ENCODE measurements at regions not wholly inside any gene's neighbourhood (a gene's known extent, or its start where the extent isn't known, plus 50 kb on each side); places are given as distances from the start of the nearest gene placed in this dataset.

GRCh38 chr3:174442302-174442682, 416.8 kb upstream of the NAALADL2 start:
- intact Hi-C loops (cut with micrococcal nuclease) = loop anchor here (5.0 to 10.0 kb wide), 5 partner anchors 90 to 420 kb away; no protein-coding TSS in a partner anchor
- peak overlapping the region; percentile 79 for H2AFZ ChIP-seq (ENCODE audit: low read length)
- H3K9me2 ChIP-seq (replicated peaks; ENCODE audit: low read length) = no peaks in the 10 kb centered on the region
- H3K4me2 ChIP-seq (ENCODE audit: low read length) = peak overlapping the region; percentile 91
- peak overlapping the region; percentile 78 for H3K9ac ChIP-seq (ENCODE audit: low read length)
- peak; percentile 12 for DNase-seq
- peaks cover 13% of the 10 kb centered on the region for H3F3A ChIP-seq (ENCODE audit: low read length, unreplicated experiment)
- H3K4me3 ChIP-seq (ENCODE audit: low read length) = peak overlapping the region; percentile 77
- H3K4me1 ChIP-seq (ENCODE audit: insufficient read depth, low read length) = peaks cover 34% of the 10 kb centered on the region
- H4K20me1 ChIP-seq (ENCODE audit: low read length) = no peaks in the 10 kb centered on the region
- TF ChIP-seq, protein P1, sequence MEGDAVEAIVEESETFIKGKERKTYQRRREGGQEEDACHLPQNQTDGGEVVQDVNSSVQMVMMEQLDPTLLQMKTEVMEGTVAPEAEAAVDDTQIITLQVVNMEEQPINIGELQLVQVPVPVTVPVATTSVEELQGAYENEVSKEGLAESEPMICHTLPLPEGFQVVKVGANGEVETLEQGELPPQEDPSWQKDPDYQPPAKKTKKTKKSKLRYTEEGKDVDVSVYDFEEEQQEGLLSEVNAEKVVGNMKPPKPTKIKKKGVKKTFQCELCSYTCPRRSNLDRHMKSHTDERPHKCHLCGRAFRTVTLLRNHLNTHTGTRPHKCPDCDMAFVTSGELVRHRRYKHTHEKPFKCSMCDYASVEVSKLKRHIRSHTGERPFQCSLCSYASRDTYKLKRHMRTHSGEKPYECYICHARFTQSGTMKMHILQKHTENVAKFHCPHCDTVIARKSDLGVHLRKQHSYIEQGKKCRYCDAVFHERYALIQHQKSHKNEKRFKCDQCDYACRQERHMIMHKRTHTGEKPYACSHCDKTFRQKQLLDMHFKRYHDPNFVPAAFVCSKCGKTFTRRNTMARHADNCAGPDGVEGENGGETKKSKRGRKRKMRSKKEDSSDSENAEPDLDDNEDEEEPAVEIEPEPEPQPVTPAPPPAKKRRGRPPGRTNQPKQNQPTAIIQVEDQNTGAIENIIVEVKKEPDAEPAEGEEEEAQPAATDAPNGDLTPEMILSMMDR (conservative IDR thresholded peaks at IDR 0.05; ENCODE audit: low read depth, low read length) = no peak
- TF ChIP-seq EZH2phosphoT487 (IDR thresholded peaks at IDR 0.05; ENCODE audit: borderline replicate concordance, low read length) (no peak), EZH2 (IDR thresholded peaks at IDR 0.05; ENCODE audit: low read length, unreplicated experiment) (no peak)
- peaks cover 18% of the 10 kb centered on the region for H3K79me2 ChIP-seq (ENCODE audit: low read length)
- ATAC-seq = no peak
- ChIA-PET POLR2A (ENCODE audit: unreplicated experiment) (no interaction called here), CTCF (no interaction called here)
- BruUV-seq (replicated peaks) = no TSS peak
- H3K27ac ChIP-seq (ENCODE audit: low read length) = peak overlapping the region; percentile 95
- H3K9me3 ChIP-seq (ENCODE audit: low read length) = no peaks in the 10 kb centered on the region
- no peaks in the 10 kb centered on the region for H3K27me3 ChIP-seq (ENCODE audit: low read length)
- H3K36me3 ChIP-seq (ENCODE audit: low read depth, low read length) = no peaks in the 10 kb centered on the region

DNA sequence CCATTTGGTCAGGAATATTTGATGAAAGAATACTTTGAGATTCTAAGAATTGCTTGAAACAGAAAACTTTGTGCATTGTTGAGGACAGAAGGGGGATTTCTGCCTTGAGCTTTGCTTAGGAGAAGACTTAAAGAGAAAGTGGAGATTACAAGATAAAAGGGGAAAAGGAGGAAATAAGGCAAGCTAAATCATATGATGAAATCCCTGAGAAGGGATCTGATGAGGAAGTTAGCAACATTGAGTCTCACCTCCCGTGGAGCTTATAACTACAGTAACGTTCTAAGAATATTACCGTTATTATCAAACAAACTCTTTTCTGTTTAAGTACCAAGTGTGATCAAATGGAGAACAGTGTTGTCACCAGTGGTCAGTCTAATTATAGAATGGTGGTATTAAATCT, 414.7 kb upstream of the NAALADL2 start:
- peaks cover 18% of the 10 kb centered on the region for H3K4me1 ChIP-seq (ENCODE audit: insufficient read depth, low read length)
- H4K20me1 ChIP-seq (ENCODE audit: low read length) = no peaks in the 10 kb centered on the region
- intact Hi-C loops (cut with micrococcal nuclease) = loop anchor here (5.0 to 10.0 kb wide), 5 partner anchors 88 to 418 kb away; no protein-coding TSS in a partner anchor
- ChIA-PET CTCF (no interaction called here), POLR2A (ENCODE audit: unreplicated experiment) (no interaction called here)
- TF ChIP-seq EZH2 (IDR thresholded peaks at IDR 0.05; ENCODE audit: low read length, unreplicated experiment) (no peak), EZH2phosphoT487 (IDR thresholded peaks at IDR 0.05; ENCODE audit: borderline replicate concordance, low read length) (no peak)
- TF ChIP-seq, protein P1 (conservative IDR thresholded peaks at IDR 0.05; ENCODE audit: low read depth, low read length) = no peak
- ATAC-seq (no peak), DNase-seq (no peak)
- no peak overlapping the region for H3K4me2 ChIP-seq (ENCODE audit: low read length)
- no peaks in the 10 kb centered on the region for H3K9me3 ChIP-seq (ENCODE audit: low read length)
- H3K27me3 ChIP-seq (ENCODE audit: low read length) = no peaks in the 10 kb centered on the region
- no peak overlapping the region for H3K27ac ChIP-seq (ENCODE audit: low read length)
- H3K79me2 ChIP-seq (ENCODE audit: low read length) = peaks cover 18% of the 10 kb centered on the region
- no peak overlapping the region for H3K9ac ChIP-seq (ENCODE audit: low read length)
- H3K4me3 ChIP-seq (ENCODE audit: low read length) = no peak overlapping the region
- H3K9me2 ChIP-seq (replicated peaks; ENCODE audit: low read length) = no peaks in the 10 kb centered on the region
- H3F3A ChIP-seq (ENCODE audit: low read length, unreplicated experiment) = peaks cover 6% of the 10 kb centered on the region
- H2AFZ ChIP-seq (ENCODE audit: low read length) = no peak overlapping the region
- BruUV-seq (replicated peaks) = no TSS peak
- no peaks in the 10 kb centered on the region; the same call in 1 of the 2 replicates for H3K36me3 ChIP-seq (ENCODE audit: low read depth, low read length)

GRCh38 chr3:174457758-174458157, 401.4 kb upstream of the NAALADL2 start:
- intact Hi-C loops (cut with micrococcal nuclease) = no loop called here
- Histone ChIP-seq H3K4me3 (ENCODE audit: low read length) (no peak overlapping the region), H2AFZ (ENCODE audit: low read length) (no peak overlapping the region), H3K36me3 (ENCODE audit: low read depth, low read length) (no peaks in the 10 kb centered on the region), H3K9ac (ENCODE audit: low read length) (no peak overlapping the region), H3K9me3 (ENCODE audit: low read length) (no peaks in the 10 kb centered on the region), H3F3A (ENCODE audit: low read length, unreplicated experiment) (no peaks in the 10 kb centered on the region), H3K27me3 (ENCODE audit: low read length) (no peaks in the 10 kb centered on the region), H3K4me1 (ENCODE audit: insufficient read depth, low read length) (no peaks in the 10 kb centered on the region), H3K9me2 (replicated peaks; ENCODE audit: low read length) (no peaks in the 10 kb centered on the region), H4K20me1 (ENCODE audit: low read length) (no peaks in the 10 kb centered on the region), H3K79me2 (ENCODE audit: low read length) (no peaks in the 10 kb centered on the region), H3K4me2 (ENCODE audit: low read length) (no peak overlapping the region), H3K27ac (ENCODE audit: low read length) (no peak overlapping the region)
- BruUV-seq (replicated peaks) = no TSS peak
- ATAC-seq (no peak), DNase-seq (no peak)
- TF ChIP-seq EZH2 (IDR thresholded peaks at IDR 0.05; ENCODE audit: low read length, unreplicated experiment) (no peak), EZH2phosphoT487 (IDR thresholded peaks at IDR 0.05; ENCODE audit: borderline replicate concordance, low read length) (no peak)
- TF ChIP-seq, protein P1 (conservative IDR thresholded peaks at IDR 0.05; ENCODE audit: low read depth, low read length) = no peak
- ChIA-PET CTCF (no interaction called here), POLR2A (ENCODE audit: unreplicated experiment) (no interaction called here)
